Right lobe of liver (tissue), 6 donors: ENCODE measurements at regions not wholly inside any gene's neighbourhood (a gene's known extent, or its start where the extent isn't known, plus 50 kb on each side); places are given as distances from the start of the nearest gene placed in this dataset.
"Not testable (repeated sequence)": the region's sequence is repeated elsewhere in the genome, so short reads cannot be mapped to it uniquely, and the experiment has no call there.

Source experiments
- ATAC-seq, 4 donors: fragments of 200-7000 bp; cut with Tn5 transposase; one replicate each; pipeline ENCODE4 v1.9.1; 2020; ENCODE audit warnings: mild to moderate bottlenecking in 4 of 4, moderate library complexity in 4 of 4
- DNase-seq, 3 donors: peaks; one replicate each; pipeline ENCODE4 v3.0.0-alpha.2; 2020
- H3K27ac ChIP-seq, 3 donors: fragments of 200-600 bp; one replicate each; pipeline ENCODE4 v1.8.0; 2022
- H3K27me3 ChIP-seq, 2 donors: fragments of 200-600 bp; one replicate each; pipeline ENCODE4 v1.8.0; 2022
- H3K36me3 ChIP-seq, 4 donors: fragments of 200-600 bp; sonication (generic) in 1 of 4; one replicate each; pipeline versions ENCODE4 v1.5.1 to v1.8.0; 2017 to 2022; ENCODE audit warnings: control low read depth in 1 of 4
- H3K4me1 ChIP-seq, 4 donors: fragments of 200-600 bp; sonication (generic) in 1 of 4; one replicate each; pipeline versions ENCODE4 v1.5.1 to v1.8.0; 2017 to 2022; ENCODE audit warnings: control low read depth in 1 of 4
- H3K4me3 ChIP-seq, 3 donors: fragments of 200-600 bp; one replicate each; pipeline ENCODE4 v1.8.0; 2022
- H3K9me3 ChIP-seq, 4 donors: fragments of 200-600 bp; sonication (generic) in 1 of 4; one replicate each; pipeline versions ENCODE4 v1.5.1 to v1.8.0; 2017 to 2022; ENCODE audit warnings: control low read depth in 1 of 4
- CTCF ChIP-seq, 4 donors: fragments of 200-600 bp in 3 of 4; fragments of 450-650 bp in 1 of 4; IDR thresholded peaks; one replicate each; pipeline versions ENCODE4 v1.5.1 to v1.8.0; 2016 to 2022; ENCODE audit warnings: antibody characterized with exemption in 4 of 4, mild to moderate bottlenecking in 2 of 4
- POLR2A ChIP-seq: fragments of 450-650 bp; IDR thresholded peaks from one replicate; pipeline ENCODE4 v1.6.1; 2017; ENCODE audit warnings: antibody characterized with exemption, mild to moderate bottlenecking
- WGBS: methylation state at CpG from one replicate; pipeline ENCODE4 v1.1.6; 2018; ENCODE audit warnings: low coverage, low lambda C conversion rate; ENCODE audit not compliant: insufficient coverage; ENCODE audit errors: missing lambda C conversion rate; 5-methylcytosine and 5-hydroxymethylcytosine counted together
- intact Hi-C, 2 donors: fragments of 100-400 bp; cut with DNase I; formaldehyde crosslinking; loops; one replicate each; pipeline versions ENCODE4 v1.11.2 to v1.14.1; 2022
- donor health status: DM: no; HTN: yes; CAD: no.
- donor health status: DM: no; HTN: no; CAD: no.
- donor health status: DM: no; HTN: no; CAD: no.
- donor health status: DM: no; HTN: yes; CAD: no.
- donor health status: DM: no; HTN: yes; CAD: no.

DNA sequence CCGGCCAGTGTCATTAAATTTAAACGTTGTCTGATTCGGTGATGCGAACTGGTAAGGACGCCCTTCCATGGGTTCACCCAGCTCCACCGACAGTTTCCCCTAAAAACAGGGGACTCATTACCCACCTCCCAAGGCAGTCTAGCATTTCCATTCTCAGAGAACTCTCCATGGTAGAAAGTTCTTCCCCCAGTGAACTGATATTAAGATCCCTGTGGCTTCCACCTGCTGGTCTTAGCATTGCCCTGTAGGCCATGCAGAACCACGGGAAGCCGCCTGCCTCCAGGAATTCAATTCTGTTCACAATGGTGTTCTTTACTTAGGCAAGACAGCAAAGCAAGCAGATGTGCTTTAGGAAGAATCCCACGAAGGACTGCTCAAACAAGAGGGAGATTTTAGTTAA, 128.9 kb upstream of the NANOS1 start:
- Histone ChIP-seq H3K36me3 (no peaks in the 10 kb centered on the region), H3K4me1 (no peaks in the 10 kb centered on the region), H3K27ac (no peak overlapping the region), H3K4me3 (no peak overlapping the region), H3K9me3 (no peaks in the 10 kb centered on the region), H3K27me3 (no peaks in the 10 kb centered on the region)
- DNase-seq (no peak), ATAC-seq (no peak)
- intact Hi-C loops, result no loop called here
- WGBS, result 67% methylated on average over 8 of the region's 9 CpGs
- TF ChIP-seq POLR2A (no peak), CTCF (IDR thresholded peaks at IDR 0.05) (no peak)

DNA sequence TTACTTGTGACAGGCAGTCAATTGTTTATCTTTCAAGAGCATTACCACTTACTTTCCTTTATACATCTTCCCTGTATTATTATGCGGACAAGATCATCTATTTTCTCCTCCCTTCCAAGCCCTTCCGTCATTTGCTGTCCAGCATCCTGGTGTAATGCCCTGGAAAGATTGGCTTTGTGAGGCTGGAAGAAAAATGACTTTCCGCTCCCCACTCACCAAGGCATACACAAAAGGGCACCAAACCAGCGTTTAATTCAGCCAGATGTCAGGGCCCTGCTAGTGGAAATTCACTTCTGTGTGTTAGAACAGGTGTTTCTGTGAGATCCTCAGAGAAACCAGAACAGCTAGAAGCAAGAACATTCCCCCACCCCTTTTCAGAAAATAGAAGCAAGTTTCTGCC, 128.1 kb upstream of the NANOS1 start:
- WGBS, result 48% methylated on average over 4 of the region's 4 CpGs
- no peaks in the 10 kb centered on the region for H3K36me3 ChIP-seq
- DNase-seq, result no peak
- TF ChIP-seq POLR2A (no peak), CTCF (IDR thresholded peaks at IDR 0.05) (no peak)
- ATAC-seq, result no peak
- H3K27me3 ChIP-seq, result no peaks in the 10 kb centered on the region
- H3K4me1 ChIP-seq, result no peaks in the 10 kb centered on the region
- intact Hi-C loops, result no loop called here
- H3K4me3 ChIP-seq, result no peak overlapping the region
- H3K9me3 ChIP-seq, result no peaks in the 10 kb centered on the region
- no peak overlapping the region for H3K27ac ChIP-seq

- no peak for ATAC-seq
- 69% methylated on average over 4 of the region's 4 CpGs for WGBS
- H3K27me3 ChIP-seq, result no peaks in the 10 kb centered on the region
These were observed 127.6 kb upstream of the NANOS1 start for GRCh38 chr10:118901906-118902305.

GRCh38 chr10:118902656-118903055, 126.9 kb upstream of the NANOS1 start:
- intact Hi-C loops, ATAC-seq, H3K36me3 ChIP-seq: not testable (repeated sequence)

More at GRCh38 chr10:118901906-118902305, 127.6 kb upstream of the NANOS1 start:
- intact Hi-C loops, result no loop called here
- Histone ChIP-seq H3K4me3 (no peak overlapping the region), H3K36me3 (no peaks in the 10 kb centered on the region), H3K4me1 (no peaks in the 10 kb centered on the region), H3K9me3 (no peaks in the 10 kb centered on the region), H3K27ac (no peak overlapping the region)
- TF ChIP-seq CTCF (IDR thresholded peaks at IDR 0.05) (no peak), POLR2A (no peak)
- no peak for DNase-seq

GRCh38 chr10:118903251-118903650, 126.3 kb upstream of the NANOS1 start:
- ATAC-seq, result no peak
- DNase-seq, result no peak
- Histone ChIP-seq H3K27ac (no peak overlapping the region), H3K4me1 (no peaks in the 10 kb centered on the region), H3K4me3 (no peak overlapping the region), H3K27me3 (no peaks in the 10 kb centered on the region), H3K9me3 (no peaks in the 10 kb centered on the region), H3K36me3 (no peaks in the 10 kb centered on the region)
- WGBS, result 67% methylated on average over 1 of the region's 4 CpGs
- intact Hi-C loops, result no loop called here
- TF ChIP-seq CTCF (IDR thresholded peaks at IDR 0.05), result no peak
- no peak for TF ChIP-seq POLR2A

More at GRCh38 chr10:118902656-118903055, 126.9 kb upstream of the NANOS1 start:
- H3K9me3 ChIP-seq, DNase-seq, H3K27me3 ChIP-seq, H3K4me3 ChIP-seq, H3K27ac ChIP-seq, H3K4me1 ChIP-seq: not testable (repeated sequence)
- 98% methylated on average over 5 of the region's 5 CpGs for WGBS
